ENCODE measurements at regions not wholly inside any gene's neighbourhood (a gene's known extent, or its start where the extent isn't known, plus 50 kb on each side); places are given as distances from the start of the nearest gene placed in this dataset.
A peak's percentile ranks its signal among the peaks of the same experiment; 100 is the strongest.

DNA sequence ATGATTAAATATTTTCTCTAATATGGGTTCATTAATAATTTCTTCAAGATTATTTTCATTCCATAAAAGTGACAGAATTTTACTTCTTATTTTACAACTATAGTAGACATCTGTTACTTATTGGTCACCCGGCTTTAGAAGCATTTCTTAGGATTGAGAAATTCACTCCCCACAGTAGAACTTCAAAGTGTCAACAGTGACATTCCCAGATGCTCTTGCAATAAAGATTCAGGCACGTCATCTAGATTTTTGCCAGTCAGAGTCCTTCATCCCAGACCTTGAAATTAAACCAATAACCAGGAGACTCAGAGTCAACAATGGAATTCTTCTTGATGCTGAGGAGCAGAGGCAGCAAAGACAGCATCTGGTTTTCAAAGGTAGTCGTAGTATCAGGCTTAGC, 190.8 kb downstream of the VGLL3 start:
- no peak overlapping the region for H3K27ac ChIP-seq
- DNase-seq (ENCODE audit: low spot score), result no peak
- CTCF ChIA-PET, result no interaction called here
- POLR2A ChIA-PET (ENCODE audit: low non-redundant PET), result no interaction called here
- TF ChIP-seq, protein P1, sequence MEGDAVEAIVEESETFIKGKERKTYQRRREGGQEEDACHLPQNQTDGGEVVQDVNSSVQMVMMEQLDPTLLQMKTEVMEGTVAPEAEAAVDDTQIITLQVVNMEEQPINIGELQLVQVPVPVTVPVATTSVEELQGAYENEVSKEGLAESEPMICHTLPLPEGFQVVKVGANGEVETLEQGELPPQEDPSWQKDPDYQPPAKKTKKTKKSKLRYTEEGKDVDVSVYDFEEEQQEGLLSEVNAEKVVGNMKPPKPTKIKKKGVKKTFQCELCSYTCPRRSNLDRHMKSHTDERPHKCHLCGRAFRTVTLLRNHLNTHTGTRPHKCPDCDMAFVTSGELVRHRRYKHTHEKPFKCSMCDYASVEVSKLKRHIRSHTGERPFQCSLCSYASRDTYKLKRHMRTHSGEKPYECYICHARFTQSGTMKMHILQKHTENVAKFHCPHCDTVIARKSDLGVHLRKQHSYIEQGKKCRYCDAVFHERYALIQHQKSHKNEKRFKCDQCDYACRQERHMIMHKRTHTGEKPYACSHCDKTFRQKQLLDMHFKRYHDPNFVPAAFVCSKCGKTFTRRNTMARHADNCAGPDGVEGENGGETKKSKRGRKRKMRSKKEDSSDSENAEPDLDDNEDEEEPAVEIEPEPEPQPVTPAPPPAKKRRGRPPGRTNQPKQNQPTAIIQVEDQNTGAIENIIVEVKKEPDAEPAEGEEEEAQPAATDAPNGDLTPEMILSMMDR (conservative IDR thresholded peaks at IDR 0.05; ENCODE audit: low read depth), result no peak

DNA sequence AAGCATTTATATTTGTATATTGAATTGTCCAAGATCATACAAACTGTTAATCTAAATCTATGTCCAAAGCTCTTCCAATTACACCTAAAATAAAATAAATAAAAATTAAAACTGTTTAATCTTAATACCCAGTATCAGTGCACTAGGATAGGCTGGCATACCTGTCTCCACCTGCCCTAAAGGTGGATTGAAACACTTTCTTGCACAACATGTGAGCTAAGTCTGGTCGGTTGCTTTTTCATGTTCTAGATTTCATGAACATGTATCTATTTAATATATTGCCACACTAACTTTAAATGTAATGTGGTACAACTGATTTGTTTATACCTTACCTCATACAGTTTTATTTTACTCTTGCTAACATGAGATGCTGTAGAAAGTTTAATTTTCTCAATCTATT, 193.0 kb downstream of the VGLL3 start:
- TF ChIP-seq, protein P1 (conservative IDR thresholded peaks at IDR 0.05; ENCODE audit: low read depth), result no peak
- CTCF ChIA-PET, result no interaction called here
- H3K27ac ChIP-seq, result no peak overlapping the region
- POLR2A ChIA-PET (ENCODE audit: low non-redundant PET), result no interaction called here
- no peak for DNase-seq (ENCODE audit: low spot score)

DNA sequence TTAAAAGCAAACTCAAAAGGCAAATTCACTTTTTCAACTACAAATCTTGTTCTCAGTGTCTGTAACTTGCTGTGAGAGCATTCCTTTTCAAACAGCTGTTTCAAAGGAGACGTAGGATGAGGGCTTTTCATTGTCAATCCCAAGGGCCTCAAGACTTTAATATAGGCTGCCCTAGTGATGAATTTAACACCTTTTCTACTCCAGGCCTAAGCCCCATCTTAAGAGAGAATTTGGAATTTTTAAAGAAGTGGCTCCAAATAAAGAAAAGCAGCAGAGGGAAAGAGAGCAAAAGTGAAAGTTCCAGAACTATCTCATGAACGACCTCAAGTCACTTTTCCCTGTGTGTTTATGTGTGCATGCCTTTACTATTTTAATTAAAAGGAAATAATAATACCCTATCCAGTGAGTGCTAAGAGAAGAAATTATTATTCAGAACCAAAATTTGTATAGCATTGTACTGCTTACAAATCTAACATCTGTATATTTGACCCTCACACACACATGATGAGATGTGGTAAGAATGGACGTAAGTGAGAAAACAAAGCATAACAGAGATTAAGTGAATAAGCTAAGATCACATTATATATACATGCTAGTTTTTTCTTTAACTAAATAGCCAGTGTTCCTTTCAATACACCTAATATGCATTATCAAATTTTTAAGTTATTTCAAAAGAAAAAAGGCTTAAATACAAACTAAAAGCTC, 196.4 kb downstream of the VGLL3 start:
- ChIA-PET POLR2A (ENCODE audit: low non-redundant PET) (no interaction called here), CTCF (interaction anchor here (0.6 kb wide), 1 partner anchor 493 kb away, joined by 5 read pairs; no protein-coding TSS in a partner anchor)
- TF ChIP-seq, protein P1 (conservative IDR thresholded peaks at IDR 0.05; ENCODE audit: low read depth), result no peak
- H3K27ac ChIP-seq, result no peak overlapping the region
- no peak for DNase-seq (ENCODE audit: low spot score)

DNA sequence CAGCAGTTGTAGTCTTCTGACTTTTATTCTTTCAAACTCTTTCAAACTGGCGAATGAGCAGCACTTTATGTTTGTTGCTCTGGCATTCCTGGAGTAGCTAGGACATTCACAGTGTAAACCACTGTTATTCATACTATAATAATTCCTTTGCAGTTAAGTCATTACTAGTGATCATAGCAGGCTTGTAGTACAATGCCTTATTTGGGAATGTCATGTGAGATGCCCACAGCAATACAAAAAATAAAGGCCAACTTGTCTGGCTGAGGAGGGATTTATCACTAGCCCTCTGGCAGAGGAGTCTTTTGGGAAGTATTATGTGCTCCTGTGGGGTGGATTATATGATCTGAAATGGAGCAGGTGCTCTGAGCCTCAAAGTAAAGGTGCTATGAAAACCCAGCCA, 197.2 kb downstream of the VGLL3 start:
- ChIA-PET POLR2A (ENCODE audit: low non-redundant PET) (no interaction called here), CTCF (interaction anchor here (0.6 kb wide), 1 partner anchor 493 kb away, joined by 5 read pairs; no protein-coding TSS in a partner anchor)
- H3K27ac ChIP-seq, result no peak overlapping the region
- TF ChIP-seq, protein P1 (conservative IDR thresholded peaks at IDR 0.05; ENCODE audit: low read depth), result no peak
- peak; percentile 32 for DNase-seq (ENCODE audit: low spot score)

DNA sequence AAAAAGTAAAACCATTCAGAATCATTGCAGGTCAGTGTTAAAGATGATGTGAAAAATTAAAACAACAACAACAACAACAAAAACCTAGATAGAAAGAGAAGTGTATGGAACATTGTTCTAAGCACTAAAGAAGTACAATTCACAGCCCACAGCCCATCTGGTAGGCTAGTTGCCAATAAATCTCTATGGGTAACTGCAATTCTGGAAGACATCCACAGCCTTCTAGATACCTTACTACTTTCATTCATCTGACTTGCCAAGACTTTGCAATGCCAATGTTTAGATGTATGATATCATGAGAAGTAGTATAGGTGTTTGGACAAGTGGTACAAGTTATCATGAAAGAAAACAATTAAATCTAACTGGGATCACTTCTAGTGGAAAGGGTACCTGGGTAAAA, 198.6 kb downstream of the VGLL3 start:
- DNase-seq (ENCODE audit: low spot score), result no peak
- ChIA-PET CTCF (no interaction called here), POLR2A (ENCODE audit: low non-redundant PET) (no interaction called here)
- no peak overlapping the region for H3K27ac ChIP-seq
- TF ChIP-seq, protein P1 (conservative IDR thresholded peaks at IDR 0.05; ENCODE audit: low read depth), result no peak

DNA sequence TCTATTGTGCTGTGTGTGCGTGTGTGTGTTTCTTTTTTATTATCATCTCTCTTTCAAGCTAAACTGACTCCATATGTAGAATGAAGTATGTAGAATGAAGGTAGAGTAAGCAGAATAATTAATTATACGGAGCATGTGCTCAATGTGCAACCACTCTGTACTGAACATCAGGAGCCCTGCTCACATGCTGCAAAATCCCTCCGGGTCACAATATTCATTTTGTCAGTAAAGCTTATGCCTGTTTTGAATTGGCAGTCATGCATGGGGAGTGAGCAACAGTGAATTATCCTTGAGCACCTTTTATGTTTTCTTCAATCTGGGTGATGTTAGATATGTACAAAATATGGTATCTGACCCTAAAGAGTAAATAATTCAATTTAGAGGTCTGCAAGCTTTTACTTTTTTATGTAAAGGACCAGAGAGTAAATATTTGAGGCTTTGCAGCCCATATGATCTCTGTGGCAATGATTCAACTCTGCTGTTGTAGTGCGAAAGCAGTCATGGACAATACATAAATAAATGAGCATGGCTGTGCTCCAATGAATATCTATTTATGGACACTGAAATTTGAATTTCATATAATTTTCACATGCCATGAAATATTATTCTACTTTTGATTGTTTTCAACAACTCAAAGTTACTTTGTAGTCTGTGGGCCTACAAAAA, 199.9 kb downstream of the VGLL3 start:
- no peak for DNase-seq (ENCODE audit: low spot score)
- ChIA-PET CTCF (no interaction called here), POLR2A (ENCODE audit: low non-redundant PET) (no interaction called here)
- TF ChIP-seq, protein P1 (conservative IDR thresholded peaks at IDR 0.05; ENCODE audit: low read depth), result no peak
- no peak overlapping the region for H3K27ac ChIP-seq

Measured in RWPE1 (cell line).